GM18909 (cell line): ENCODE measurements at regions not wholly inside any gene's neighbourhood (a gene's known extent, or its start where the extent isn't known, plus 50 kb on each side); places are given as distances from the start of the nearest gene placed in this dataset.
"Not testable (repeated sequence)": the region's sequence is repeated elsewhere in the genome, so short reads cannot be mapped to it uniquely, and the experiment has no call there.

Source experiments
- ATAC-seq: cut with Tn5 transposase; IDR thresholded peaks from one replicate; pipeline ENCODE4 v1.9.1; 2021; ENCODE audit warnings: mild to moderate bottlenecking; ENCODE audit not compliant: unreplicated experiment, poor library complexity

DNA sequence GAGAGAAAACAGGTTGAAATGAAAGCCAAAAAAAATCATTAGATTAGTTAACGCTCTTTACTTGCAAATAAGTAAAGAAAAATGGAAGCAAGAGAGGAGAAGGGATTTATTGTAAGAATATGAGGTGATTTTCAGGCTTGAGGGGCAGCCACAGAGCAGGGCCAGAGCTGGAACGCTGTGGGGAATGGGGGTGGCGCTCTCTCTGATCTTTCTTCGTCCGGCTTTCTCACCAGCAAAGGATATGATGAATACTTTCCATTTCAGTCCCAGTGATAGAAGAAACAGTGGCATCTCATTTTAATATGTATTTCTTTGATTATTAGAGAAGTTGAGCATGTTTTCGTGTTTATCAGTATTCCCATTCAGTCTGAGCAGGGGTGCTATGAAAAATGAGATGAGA is 112.2 kb downstream of the SKIDA1 start:
- no peak for ATAC-seq

DNA sequence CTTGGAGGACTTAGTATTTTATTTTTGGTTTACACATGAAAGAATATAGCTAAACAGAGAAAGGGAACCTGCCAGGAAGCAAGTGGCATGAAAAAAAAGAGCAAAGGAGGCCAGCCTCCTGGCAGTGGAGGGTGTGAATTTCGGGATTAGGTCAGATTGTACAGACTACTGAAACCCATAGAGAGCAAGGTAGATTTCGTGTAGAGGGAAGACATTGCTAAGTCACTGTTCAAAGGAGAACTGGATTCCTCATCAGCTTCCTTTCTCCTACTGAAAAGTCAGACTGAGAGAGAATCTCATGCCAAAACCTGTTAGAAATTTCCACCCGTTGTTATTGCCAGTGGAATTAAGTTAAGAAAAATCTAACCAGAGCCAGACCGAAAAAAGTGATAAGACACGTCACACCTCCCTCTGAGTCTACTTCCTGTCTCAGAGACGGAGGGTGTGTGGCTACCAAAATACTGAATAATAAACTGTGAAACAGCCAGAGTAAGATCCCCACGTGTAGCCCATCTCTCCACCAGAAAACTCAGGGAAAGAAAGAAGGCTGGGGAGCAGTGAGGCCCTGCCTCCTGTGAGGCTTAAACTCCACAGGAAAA is 118.8 kb downstream of the SKIDA1 start:
- no peak for ATAC-seq

DNA sequence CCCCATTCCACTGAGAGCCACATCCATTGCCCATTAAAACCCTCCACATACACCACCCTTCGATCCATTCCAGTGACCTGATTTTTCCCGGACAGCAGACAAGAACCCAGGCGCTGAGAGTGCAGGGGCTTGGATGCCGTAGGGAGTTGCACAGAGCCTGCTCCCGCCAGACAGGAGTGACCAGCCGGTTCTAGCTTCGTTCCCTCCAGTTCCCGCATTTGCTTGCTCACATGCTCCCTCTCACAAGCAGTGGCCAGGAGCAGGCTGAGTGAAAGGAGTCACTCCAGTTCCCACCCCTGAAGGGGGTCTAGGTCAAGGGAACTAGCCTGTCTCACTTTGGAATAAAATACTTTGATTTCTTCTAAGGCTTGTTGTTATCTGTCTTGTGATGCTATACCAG is 119.5 kb downstream of the SKIDA1 start:
- no peak for ATAC-seq

DNA sequence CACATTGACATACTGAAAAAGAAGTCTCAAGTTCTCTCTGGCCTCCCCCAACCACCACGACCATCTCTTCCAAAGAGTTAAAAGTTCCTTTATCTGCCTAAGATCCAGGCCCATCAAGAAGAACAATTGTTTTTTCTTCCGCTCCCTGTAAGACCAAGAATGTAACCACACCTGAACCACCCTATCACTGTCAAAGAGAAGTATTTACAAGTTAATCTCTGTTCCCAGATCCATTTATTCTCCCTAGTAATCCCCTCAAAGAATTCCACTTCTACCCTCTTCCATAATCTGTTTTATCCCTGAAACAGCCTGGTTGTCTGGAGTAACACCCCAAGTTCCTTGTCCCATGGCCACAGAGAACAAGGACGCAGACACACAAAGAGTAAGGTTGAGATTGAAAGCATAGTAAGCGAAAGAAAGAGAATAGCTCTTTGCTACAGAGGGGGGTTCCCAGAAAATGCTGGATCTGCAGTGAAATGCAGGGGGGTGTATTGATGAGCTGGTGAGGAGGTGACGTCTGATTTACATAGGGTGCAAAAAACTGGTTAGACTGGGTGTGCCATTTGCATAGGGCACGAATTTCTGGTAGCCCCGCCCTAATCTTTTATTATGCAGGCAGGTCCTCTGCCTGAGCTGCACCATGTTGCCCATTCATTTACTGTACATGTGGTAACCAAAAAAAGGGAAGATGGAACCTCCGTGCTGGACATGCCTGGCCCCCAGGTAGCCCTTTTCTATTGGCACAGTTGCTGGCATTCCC is 122.0 kb downstream of the SKIDA1 start:
- no peak for ATAC-seq

DNA sequence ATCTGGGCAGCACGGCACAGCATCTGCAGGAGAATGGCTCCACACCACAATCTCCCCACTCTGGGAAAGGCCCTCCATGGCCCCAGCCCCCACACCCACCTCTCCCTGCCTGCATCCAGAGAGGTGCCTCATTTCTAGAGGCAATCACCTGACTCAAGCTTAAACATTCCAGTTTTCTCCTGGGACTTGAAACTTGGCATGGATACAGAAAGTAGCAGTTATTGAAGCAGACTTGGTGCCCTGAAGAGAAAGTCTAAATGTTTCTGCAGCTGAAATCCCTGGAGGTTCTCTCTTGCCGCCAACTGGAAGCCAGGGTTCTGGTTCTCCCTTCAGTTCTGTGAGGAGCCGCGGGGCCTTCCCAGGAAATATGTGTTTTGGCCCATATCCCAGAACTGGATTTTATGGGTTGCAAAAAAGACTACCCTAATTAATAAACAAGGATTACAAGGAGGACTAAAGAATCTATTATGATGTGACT is 122.8 kb downstream of the SKIDA1 start:
- ATAC-seq, result no peak

DNA sequence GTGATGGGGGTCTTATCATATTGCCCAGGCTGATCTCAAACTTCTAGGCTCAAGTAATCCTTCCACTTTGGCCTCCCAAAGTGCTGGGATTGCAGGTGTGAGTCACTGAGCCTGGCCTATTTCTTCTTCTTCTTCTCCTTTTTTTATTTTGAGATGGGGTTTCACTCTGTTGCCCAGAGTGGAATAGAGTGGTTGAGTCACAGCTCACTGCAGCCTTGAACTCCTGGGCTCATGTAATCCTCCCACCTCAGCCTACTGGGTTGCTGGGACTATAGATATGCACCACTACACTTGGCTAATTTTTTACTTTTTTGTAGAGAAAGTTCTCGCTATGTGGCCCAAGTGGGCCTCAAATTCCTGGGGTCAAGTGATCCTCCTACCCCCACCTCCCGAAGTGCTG is 124.3 kb downstream of the SKIDA1 start:
- no peak for ATAC-seq

DNA sequence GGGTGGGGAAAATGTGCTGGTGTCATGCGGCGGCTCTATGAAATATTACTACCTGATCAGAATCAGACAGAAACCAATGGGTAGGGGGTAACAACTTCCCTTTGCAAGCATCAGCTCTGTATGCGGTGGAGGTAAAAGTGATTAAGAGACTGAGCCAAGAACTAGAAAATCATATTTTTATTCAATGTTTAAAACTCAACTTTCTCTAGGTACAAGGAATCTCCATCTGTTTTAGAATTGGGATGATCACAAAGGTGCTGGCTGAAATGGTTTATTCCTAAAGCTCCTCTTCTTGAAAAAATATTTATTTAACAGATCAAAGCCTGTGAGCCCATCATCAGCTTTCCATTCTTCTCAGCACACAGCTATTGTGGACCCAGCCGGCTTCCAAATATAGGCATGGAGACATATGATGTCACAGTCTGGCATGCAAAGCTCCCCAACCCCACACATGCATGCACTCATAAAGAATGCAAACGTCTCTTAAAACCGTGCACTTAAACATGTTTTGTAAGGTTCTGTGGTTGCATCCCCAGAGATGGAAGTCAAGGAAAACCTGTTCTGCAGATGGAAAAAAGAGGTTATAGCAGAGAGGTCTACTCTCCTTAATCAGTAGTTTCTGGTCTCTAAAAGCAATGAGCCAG is 126.0 kb downstream of the SKIDA1 start:
- no peak for ATAC-seq

DNA sequence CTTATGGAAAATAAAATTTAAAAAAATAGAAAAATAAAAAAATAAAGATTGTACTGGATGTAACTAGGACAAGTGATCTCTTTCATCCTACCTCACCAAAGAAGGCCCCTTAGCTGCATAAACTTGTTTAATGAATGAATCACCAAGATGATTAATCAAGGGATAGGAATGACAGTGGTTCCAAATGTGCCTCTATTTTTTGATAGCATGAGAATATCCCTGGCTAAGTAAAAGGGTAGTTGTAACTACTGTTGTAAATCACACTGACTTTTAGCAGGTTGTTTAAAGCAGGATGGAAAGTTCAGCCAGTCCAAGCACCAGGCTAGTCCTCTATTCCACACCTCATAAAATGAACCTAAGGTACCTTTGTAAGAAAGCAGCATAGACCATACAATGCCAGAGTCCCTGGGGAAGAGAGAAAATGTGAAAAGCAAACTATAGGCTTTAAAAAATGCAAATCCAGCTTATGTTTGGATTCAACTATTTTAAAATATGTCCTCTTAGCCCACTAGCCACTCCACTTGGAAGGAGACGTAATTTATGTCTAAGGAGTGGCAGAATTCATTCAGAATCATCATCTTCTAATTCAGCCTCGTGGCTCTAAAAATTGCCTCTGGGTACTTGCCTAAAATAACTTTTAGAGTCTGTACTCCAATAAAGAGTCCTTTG is 126.8 kb downstream of the SKIDA1 start:
- ATAC-seq, result no peak

DNA sequence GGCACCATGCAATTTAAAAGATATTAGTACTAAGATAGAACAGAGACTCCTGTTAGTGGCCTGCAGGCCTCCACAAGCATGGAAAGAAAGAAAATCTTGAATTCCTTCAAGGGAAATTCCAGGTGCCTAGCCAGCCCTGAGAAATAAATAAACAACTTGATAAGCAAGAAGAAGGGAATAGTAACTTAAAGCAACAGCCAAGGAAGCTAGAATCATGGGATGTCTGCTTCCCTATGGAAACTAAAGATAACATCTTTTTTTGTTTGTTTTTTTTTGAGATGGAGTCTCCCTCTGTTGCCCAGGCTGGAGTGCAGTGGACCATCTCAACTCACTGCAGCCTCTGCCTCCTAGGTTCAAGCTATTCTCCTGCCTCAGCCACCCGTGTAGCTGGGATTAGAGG is 128.6 kb downstream of the SKIDA1 start:
- no peak for ATAC-seq

DNA sequence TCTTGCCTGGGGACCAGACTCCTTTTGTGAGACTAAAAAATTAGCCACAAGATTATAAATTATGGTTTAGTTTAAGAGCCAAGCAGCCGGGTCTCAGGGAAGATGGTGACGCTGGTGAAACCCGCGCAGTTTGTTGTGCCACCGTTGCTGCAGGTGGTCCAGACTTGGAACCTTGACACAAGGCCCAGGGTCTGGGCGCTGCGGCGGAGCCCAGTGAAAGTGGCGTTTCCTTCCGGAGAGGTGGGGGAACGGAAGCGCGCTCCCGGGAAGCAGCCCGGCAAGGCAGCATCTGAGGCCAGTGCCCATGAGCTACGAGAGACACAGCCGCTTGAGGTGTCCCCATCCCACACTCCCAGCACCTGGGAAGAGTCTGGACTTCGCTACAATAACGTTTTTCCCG is 131.6 kb downstream of the SKIDA1 start:
- ATAC-seq, result no peak

DNA sequence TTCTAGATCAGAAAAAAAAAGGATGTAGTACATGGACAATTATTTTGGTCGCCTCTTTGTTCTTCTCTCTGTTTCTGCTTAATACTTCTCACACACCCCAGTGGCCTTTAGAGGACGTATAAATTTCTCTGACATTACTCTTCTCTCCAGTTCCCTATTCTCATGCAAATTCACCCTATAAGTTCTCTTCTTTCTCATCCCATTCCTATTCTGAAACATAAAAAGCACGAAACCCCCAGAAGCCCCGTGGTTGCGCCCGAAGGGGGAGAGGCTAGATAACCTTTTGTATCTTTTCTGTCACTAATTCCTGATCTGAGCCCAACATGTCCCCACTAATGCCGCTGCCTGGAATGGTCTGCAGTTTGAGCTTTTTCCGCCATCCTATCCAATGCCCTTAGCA is 136.9 kb downstream of the SKIDA1 start:
- ATAC-seq, result no peak

DNA sequence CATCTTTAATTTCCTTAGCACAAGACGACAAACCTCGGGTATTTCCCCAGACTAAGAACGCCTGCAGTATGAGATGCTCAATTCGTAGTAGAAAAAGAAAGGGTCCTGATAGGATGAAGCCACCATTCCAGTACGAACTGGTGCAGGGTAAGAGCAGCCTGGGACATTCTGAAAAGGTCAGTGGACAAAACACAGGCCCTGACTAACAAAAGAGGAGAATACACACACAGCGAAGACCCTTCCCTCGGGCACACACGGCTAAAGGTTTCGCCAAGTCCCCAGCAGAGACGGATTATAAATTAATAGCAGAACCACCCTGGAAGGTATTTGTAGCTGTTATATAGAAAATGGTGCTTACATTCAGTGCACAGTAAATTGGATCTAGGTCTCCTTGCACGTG is 137.6 kb downstream of the SKIDA1 start:
- ATAC-seq, result no peak

DNA sequence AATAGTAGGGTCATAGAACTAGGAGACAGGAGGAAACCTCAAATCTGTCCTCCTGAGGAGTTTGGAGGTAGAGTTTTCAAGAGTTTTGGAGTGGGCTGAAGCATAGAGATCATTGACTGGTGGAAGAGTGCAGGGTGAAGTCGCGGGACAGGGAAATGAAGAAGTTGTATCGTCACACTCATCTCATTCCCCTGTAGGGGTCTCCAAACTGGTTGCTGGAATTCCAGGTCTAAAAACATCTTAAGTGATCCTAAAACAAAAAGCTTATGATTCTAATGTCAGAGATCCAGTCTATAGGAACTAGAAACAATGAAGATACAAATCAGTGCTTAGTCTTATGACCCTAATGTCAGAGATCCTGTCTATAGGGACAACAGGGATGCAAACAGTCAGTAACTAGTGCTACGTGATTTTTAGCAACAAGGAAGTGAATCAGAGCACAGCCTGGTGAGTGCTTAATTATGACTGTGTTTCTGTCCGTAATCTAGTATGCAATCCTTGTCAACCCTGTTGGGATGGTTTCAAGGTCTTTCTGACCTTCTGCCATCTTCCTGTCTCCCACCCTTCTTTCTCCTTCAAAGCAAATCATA is 139.4 kb downstream of the SKIDA1 start:
- ATAC-seq, result no peak

DNA sequence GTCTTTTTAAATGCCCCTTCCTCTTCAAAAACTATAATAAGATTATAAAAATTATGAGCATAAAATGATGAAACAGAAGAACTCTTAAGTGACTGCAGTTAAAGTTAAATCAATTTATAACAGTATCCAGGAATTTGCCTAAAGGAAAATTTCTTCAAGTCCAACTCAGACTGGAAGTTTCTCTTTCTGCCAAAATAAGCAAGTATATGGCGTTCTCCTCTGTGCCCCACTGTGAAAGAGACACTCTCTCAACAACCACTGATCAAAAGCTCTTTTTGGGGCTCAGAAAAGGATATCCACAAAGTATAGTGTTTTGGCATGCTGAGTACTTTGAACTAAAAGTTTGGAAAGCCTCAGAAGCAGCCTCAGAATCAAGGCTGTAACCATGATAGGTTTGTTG is 139.9 kb downstream of the SKIDA1 start:
- no peak for ATAC-seq

DNA sequence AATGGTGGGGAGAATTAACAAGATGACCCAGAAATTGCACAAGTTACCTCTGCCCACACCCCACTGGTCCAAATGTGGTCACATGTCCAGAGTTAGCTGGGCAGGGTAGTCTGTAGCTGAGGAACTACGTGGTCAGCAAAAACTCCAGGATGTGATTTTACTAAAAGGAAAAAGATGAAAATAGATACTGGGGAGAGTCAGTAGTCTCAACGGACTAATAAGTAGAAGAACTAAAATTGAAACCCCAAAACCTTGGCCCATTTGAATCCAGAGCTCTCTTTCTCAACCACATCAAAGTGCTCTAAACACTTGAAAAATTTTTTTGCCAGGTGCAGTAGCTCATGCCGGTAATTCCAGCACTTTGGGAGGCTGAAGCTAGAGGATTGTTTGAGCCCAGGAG is 146.3 kb downstream of the SKIDA1 start:
- no peak for ATAC-seq

DNA sequence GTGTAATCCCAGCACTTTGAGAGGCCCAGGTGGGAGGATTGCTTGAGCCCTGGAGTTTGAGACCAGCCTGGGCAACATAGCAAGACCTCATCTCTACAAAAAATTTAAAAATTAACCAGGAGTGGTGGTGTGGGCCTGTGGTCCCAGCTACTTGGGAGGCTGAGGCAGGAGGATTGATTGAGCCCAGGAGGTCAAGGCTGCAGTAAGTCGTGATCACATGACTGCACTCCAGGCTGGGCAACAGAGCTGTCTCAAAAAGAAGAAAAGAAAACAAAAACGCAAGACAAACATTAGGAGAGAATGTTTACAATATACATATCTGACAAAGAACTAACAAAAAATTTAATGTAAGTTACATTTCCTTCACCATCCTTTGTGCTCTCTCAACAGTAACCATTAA is 150.2 kb downstream of the SKIDA1 start:
- ATAC-seq, result not testable (repeated sequence)

DNA sequence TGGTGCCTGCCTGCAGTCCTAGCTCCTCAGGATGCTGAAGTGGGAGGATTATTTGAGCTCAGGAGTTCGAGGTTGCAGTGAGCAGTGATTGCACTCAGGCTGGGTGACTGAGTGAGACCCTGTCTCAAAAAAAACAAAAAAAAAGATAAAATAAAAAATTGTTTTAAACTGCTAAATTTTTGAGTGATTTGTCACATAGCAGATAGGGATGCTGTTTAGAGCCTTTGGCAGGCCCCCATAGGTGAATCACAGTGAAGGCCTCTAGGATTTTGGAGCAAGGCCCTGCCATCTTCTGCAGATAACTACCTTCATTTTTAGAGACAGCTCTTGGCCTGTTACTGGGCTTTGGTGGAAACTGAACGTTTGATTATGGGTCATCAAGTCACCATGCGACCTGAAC is 151.6 kb downstream of the SKIDA1 start:
- not testable (repeated sequence) for ATAC-seq

DNA sequence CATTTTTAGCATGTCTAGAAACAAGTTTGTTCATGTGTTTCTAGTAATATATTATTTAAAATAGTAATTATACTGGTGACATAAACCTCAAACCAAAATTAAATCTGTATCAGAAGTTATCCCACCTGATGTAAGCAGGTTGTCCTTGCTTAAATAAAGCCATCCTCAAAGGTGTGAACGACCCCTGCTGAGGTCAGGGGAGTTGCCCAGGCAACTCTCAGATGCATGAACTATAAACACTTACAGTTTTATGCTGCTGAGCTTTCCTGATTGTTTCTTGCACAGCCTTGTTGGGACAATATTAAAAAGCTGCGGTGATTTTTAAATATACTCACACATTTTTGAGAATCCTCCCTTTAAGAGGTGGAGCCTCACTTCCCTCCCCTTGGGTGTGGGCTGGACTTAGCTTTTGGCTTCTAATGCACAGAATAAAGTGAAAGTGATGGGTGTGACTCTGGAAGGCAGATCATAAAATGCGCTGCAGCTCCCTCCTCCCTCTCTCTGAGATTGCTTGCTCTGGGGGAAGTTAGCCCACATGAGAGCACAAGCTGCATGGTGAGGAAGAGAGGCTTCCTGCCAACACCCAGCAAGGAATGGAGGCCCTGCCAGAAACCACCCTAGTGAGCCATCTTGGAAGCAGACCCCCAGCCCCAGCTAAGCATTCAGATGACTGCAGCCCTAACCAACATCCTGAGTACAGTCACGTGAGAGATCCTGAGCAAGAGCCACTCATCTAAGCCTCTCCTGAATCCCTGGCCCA is 152.7 kb downstream of the SKIDA1 start:
- peak; percentile 93 for ATAC-seq

DNA sequence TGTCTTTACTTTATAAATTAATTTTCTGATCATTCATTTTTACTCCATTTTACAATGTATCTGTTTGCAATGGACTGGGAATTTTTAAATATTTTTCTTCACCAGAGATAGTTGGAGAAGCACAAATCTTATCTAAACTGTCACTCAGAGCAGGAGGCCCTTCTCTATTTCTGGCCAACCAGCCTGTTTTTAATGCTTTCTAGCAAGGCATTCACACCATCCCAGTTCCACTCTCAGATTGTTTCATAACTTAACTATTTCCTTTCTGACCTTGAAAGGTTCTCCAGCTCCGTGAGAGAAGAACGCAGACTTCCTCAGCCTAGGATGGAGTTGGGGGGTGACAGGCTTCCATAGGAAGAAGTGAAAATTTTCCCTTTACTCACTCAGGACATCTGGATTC is 155.8 kb downstream of the SKIDA1 start:
- no peak for ATAC-seq
